HEK293 (cell line): ENCODE measurements at regions not wholly inside any gene's neighbourhood (a gene's known extent, or its start where the extent isn't known, plus 50 kb on each side); places are given as distances from the start of the nearest gene placed in this dataset.

ENCODE experiments used
- ATF2 ChIP-seq: fragments of 450-650 bp; formaldehyde crosslinking; IDR thresholded peaks from 2 replicates; pipeline ENCODE4 v1.5.1; 2016; ENCODE audit warnings: missing biosample characterization, missing genetic modification characterization, low read depth
- CTCF ChIP-seq: fragments of 450-650 bp; formaldehyde crosslinking; IDR thresholded peaks from 2 replicates; pipeline ENCODE4 v1.5.1; 2016; ENCODE audit warnings: missing biosample characterization, missing genetic modification characterization
- MYNN ChIP-seq: fragments of 450-650 bp; formaldehyde crosslinking; IDR thresholded peaks from 2 replicates; pipeline ENCODE4 v1.5.1; 2016; ENCODE audit warnings: missing biosample characterization, missing genetic modification characterization, borderline replicate concordance
- ZNF10 ChIP-seq: fragments of 450-650 bp; formaldehyde crosslinking; IDR thresholded peaks from 2 replicates; pipeline ENCODE4 v1.5.1; 2017; ENCODE audit warnings: missing biosample characterization, missing genetic modification characterization
- ZNF18 ChIP-seq: fragments of 450-650 bp; formaldehyde crosslinking; IDR thresholded peaks from 2 replicates; pipeline ENCODE4 v1.5.1; 2016; ENCODE audit warnings: missing biosample characterization, missing genetic modification characterization
- ZNF302 ChIP-seq: fragments of 450-650 bp; formaldehyde crosslinking; IDR thresholded peaks from 2 replicates; pipeline ENCODE4 v1.5.1; 2016; ENCODE audit warnings: missing biosample characterization, missing genetic modification characterization, low read depth
- ZNF362 ChIP-seq: fragments of 450-650 bp; formaldehyde crosslinking; IDR thresholded peaks from 2 replicates; pipeline ENCODE4 v1.5.1; 2016; ENCODE audit warnings: missing biosample characterization, missing genetic modification characterization
- ZNF600 ChIP-seq: fragments of 450-650 bp; formaldehyde crosslinking; IDR thresholded peaks from 2 replicates; pipeline ENCODE4 v1.5.1; 2016; ENCODE audit warnings: missing biosample characterization, missing genetic modification characterization
- ZNF776 ChIP-seq: fragments of 450-650 bp; formaldehyde crosslinking; IDR thresholded peaks from 2 replicates; pipeline ENCODE4 v1.5.0; 2017; ENCODE audit warnings: missing biosample characterization, missing genetic modification characterization, borderline replicate concordance

- TF ChIP-seq CTCF (no peak), ATF2 (tag by site-specific recombination) (no peak), MYNN (tag by site-specific recombination) (no peak), ZNF18 (tag by site-specific recombination) (no peak), ZNF10 (tag by site-specific recombination) (no peak), ZNF600 (tag by site-specific recombination) (no peak), ZNF362 (tag by site-specific recombination) (no peak), ZNF302 (tag by site-specific recombination) (no peak), ZNF776 (tag by site-specific recombination) (no peak)
Measured at GRCh38 chr3:1696669-1697275, 401.9 kb upstream of the CNTN4 start.
